ENCODE measurements at regions not wholly inside any gene's neighbourhood (a gene's known extent, or its start where the extent isn't known, plus 50 kb on each side); places are given as distances from the start of the nearest gene placed in this dataset.
A peak's percentile ranks its signal among the peaks of the same experiment; 100 is the strongest.

DNA sequence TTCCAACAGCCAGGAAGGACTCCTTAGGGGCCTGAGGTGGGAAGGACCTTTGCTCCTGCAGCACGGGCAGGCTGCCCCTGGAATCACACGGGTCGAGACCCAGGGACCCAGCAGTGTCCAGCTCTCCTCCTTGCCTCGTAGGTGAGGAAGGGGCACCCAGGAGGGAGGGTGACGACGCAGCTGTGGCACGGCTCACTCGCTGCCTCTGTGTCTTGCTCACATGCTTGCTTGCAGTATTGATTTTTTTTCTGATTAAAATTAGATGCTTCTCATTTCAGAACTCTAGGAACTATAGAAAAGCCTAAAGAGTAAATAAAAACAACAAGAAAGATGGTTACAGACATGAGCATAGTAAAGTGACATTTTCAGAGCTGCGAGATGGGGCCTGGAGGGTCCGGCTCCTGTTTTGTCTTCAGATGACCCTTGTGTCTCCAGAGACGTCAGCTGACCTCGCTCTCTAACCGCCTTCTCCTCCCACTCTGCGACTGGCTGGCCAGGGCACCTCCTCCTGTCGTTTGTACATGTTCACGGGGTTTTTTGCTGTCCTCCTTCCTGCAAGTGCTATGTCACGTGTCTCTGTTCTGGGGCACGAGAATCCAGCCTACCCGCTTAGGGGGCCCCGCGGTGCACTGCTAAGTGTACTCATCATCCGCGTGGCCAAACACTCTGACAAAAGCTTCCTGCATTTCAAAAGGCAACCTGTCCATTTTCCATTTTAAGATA lies 65.7 kb upstream of the ZNF236 start:
- Histone ChIP-seq H3K27me3 (no peaks in the 10 kb centered on the region), H3K36me3 (no peaks in the 10 kb centered on the region), H3K27ac (peak overlapping the region; percentile 48 to 77 (median 58)), H3K4me3 (no peak overlapping the region), H3K4me1 (peaks cover 0 to 10% (median 2%) of the 10 kb centered on the region in 4 donors), H3K9me3 (no peaks in the 10 kb centered on the region)
- TF ChIP-seq POLR2AphosphoS5 (IDR thresholded peaks at IDR 0.05) = peak in 1 of 3 donors; percentile 59
- TF ChIP-seq, protein P1, sequence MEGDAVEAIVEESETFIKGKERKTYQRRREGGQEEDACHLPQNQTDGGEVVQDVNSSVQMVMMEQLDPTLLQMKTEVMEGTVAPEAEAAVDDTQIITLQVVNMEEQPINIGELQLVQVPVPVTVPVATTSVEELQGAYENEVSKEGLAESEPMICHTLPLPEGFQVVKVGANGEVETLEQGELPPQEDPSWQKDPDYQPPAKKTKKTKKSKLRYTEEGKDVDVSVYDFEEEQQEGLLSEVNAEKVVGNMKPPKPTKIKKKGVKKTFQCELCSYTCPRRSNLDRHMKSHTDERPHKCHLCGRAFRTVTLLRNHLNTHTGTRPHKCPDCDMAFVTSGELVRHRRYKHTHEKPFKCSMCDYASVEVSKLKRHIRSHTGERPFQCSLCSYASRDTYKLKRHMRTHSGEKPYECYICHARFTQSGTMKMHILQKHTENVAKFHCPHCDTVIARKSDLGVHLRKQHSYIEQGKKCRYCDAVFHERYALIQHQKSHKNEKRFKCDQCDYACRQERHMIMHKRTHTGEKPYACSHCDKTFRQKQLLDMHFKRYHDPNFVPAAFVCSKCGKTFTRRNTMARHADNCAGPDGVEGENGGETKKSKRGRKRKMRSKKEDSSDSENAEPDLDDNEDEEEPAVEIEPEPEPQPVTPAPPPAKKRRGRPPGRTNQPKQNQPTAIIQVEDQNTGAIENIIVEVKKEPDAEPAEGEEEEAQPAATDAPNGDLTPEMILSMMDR (IDR thresholded peaks at IDR 0.05) = no peak
- 69 to 72% methylated on average over 11 to 23 of the region's 23 CpGs for WGBS, 2 donors (ENCODE audit: low coverage in 1 of 2)
- in situ Hi-C loops (cut with MboI; ENCODE audit: low pct_ligation_motif_present in 1 of 4, low pct_unique_long_range_greater_than_20kb in 1 of 4, low sequenced_read_pairs in 3 of 4) (no loop called here), intact Hi-C loops (cut with DNase I; ENCODE audit: low total_unique reads) (no loop called here)
- DNase-seq = peak; percentile 19

DNA sequence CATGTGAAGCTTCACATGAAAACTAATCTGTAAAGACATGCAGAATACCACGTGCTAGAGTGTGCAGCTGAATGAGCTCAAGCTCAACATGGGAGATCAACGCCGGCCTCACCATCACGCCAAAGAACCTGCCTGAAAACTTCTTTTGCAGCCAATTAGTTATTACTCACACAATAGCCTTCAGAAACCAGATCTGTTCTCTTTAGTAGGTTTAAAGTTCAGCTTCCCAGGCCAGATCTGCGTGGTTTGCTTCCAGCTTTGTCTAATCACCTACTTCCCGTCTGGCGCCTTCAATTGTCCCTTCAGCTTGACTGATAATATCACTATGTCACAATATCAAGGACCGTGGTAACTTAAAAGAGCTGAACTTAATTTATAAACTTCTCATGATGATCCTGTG lies 68.0 kb upstream of the ZNF236 start:
- in situ Hi-C loops (cut with MboI; ENCODE audit: low pct_ligation_motif_present in 1 of 4, low pct_unique_long_range_greater_than_20kb in 1 of 4, low sequenced_read_pairs in 3 of 4) = no loop called here
- peaks cover 9 to 11% of the 10 kb centered on the region in 2 donors for H3K9me3 ChIP-seq
- no peak for DNase-seq

DNA sequence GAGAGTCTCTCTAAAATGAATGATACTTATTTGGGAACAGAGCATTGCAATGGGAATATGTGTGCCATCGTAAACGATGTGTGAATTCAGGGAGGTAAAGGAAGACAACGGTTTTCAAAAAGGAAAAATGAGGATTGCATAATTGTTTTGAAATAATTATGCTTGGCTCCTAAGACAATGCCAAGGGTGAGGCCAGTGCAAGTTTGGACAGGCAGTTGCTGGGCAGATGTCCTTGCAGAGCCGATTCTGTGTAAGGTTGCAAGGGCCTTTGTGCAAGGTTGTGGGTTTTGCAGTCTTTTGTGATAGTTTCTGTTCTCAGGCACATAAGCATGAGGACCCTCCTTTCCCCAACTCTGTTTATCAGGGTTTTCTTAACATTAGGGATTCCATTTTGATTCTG lies 70.0 kb upstream of the ZNF236 start:
- in situ Hi-C loops (cut with MboI; ENCODE audit: low pct_ligation_motif_present in 1 of 4, low pct_unique_long_range_greater_than_20kb in 1 of 4, low sequenced_read_pairs in 3 of 4) = no loop called here
- intact Hi-C loops (cut with DNase I; ENCODE audit: low total_unique reads) = no loop called here
- WGBS, 2 donors (ENCODE audit: low coverage in 1 of 2) = 84 to 95% methylated on average over 4 of the region's 4 CpGs

More for the DNA sequence above, 68.0 kb upstream of the ZNF236 start:
- Histone ChIP-seq H3K4me1 (peaks cover 0 to 10% (median 2%) of the 10 kb centered on the region in 4 donors), H3K27me3 (no peaks in the 10 kb centered on the region), H3K4me3 (no peak overlapping the region), H3K36me3 (no peaks in the 10 kb centered on the region), H3K27ac (no peak overlapping the region)
- intact Hi-C loops (cut with DNase I; ENCODE audit: low total_unique reads) = no loop called here
- TF ChIP-seq EP300 (IDR thresholded peaks at IDR 0.05; ENCODE audit: low read depth) = no peak
- TF ChIP-seq POLR2AphosphoS5 (IDR thresholded peaks at IDR 0.05) = no peak
- TF ChIP-seq, protein P1 (IDR thresholded peaks at IDR 0.05) = no peak
- TF ChIP-seq POLR2A (IDR thresholded peaks at IDR 0.05) = no peak
- whole genome bisulfite sequencing, 2 donors (ENCODE audit: low coverage in 1 of 2) = 64 to 82% methylated on average over 4 to 8 of the region's 8 CpGs

More for the DNA sequence above, 70.0 kb upstream of the ZNF236 start:
- no peaks in the 10 kb centered on the region for H3K27me3 ChIP-seq
- H3K4me3 ChIP-seq = no peak overlapping the region
- peaks cover 10 to 11% of the 10 kb centered on the region in 2 donors for H3K9me3 ChIP-seq
- no peak for DNase-seq
- TF ChIP-seq POLR2A (IDR thresholded peaks at IDR 0.05) (no peak), EP300 (IDR thresholded peaks at IDR 0.05; ENCODE audit: low read depth) (no peak), POLR2AphosphoS5 (IDR thresholded peaks at IDR 0.05) (no peak)
- TF ChIP-seq, protein P1 (IDR thresholded peaks at IDR 0.05) = no peak
- H3K4me1 ChIP-seq = peaks cover 0 to 7% (median 0%) of the 10 kb centered on the region in 4 donors
- H3K36me3 ChIP-seq = no peaks in the 10 kb centered on the region
- H3K27ac ChIP-seq = no peak overlapping the region

Measured in transverse colon (tissue), 4 donors.